H9 (cell line): ENCODE measurements at regions not wholly inside any gene's neighbourhood (a gene's known extent, or its start where the extent isn't known, plus 50 kb on each side); places are given as distances from the start of the nearest gene placed in this dataset.

Experiments
- DNase-seq: peaks from one replicate; pipeline ENCODE4 v3.0.0-alpha.2; 2017
- H2AFZ ChIP-seq: one replicate; pipeline ENCODE4 v1.6.1; 2013; ENCODE audit warnings: mild to moderate bottlenecking, low read length, control low read depth, moderate library complexity
- H2AK5ac ChIP-seq: 2 replicates; pipeline ENCODE4 v1.6.1; 2013; ENCODE audit warnings: low read length, control low read depth, mixed read lengths; ENCODE audit not compliant: insufficient read length
- H2BK120ac ChIP-seq: one replicate; pipeline ENCODE4 v1.6.1; 2013; ENCODE audit warnings: low read depth, mild to moderate bottlenecking, low read length, control low read depth, inconsistent platforms; ENCODE audit not compliant: poor library complexity, severe bottlenecking
- H2BK12ac ChIP-seq: 2 replicates; pipeline ENCODE4 v1.6.1; 2013; ENCODE audit warnings: low read length, control low read depth, mixed read lengths, low read depth; ENCODE audit not compliant: insufficient read length
- H2BK15ac ChIP-seq: 2 replicates; pipeline ENCODE4 v1.6.1; 2013; ENCODE audit warnings: low read depth, low read length, control low read depth
- H2BK20ac ChIP-seq: one replicate; pipeline ENCODE4 v1.6.1; 2013; ENCODE audit warnings: low read depth, mild to moderate bottlenecking, low read length, control low read depth, inconsistent platforms; ENCODE audit not compliant: poor library complexity, severe bottlenecking
- H2BK5ac ChIP-seq: 2 replicates; pipeline ENCODE4 v1.6.1; 2013; ENCODE audit warnings: low read length, control low read depth, mixed read lengths; ENCODE audit not compliant: insufficient read length
- H3K14ac ChIP-seq: 2 replicates; pipeline ENCODE4 v1.6.1; 2013; ENCODE audit warnings: low read length, control low read depth; ENCODE audit not compliant: insufficient read depth
- H3K18ac ChIP-seq: 2 replicates; pipeline ENCODE4 v1.6.1; 2013; ENCODE audit warnings: low read depth, mild to moderate bottlenecking, mixed read lengths, low read length, control low read depth; ENCODE audit not compliant: insufficient read length
- H3K23ac ChIP-seq: 2 replicates; pipeline ENCODE4 v1.6.1; 2013; ENCODE audit warnings: low read length, control low read depth, mixed read lengths, low read depth; ENCODE audit not compliant: insufficient read length
- H3K23me2 ChIP-seq: 2 replicates; pipeline ENCODE4 v1.6.1; 2013; ENCODE audit warnings: low read depth, mild to moderate bottlenecking, mixed read lengths, low read length, control low read depth; ENCODE audit not compliant: insufficient read length, poor library complexity, severe bottlenecking
- H3K27ac ChIP-seq: 2 replicates; pipeline ENCODE4 v1.5.1; 2013; ENCODE audit warnings: low read length, control low read depth, mixed read lengths, low read depth; ENCODE audit not compliant: insufficient read length
- H3K27me3 ChIP-seq: 2 replicates; pipeline ENCODE4 v1.6.1; 2013; ENCODE audit warnings: low read length, control low read depth, inconsistent platforms; ENCODE audit not compliant: insufficient read depth
- H3K4ac ChIP-seq: 2 replicates; pipeline ENCODE4 v1.6.1; 2013; ENCODE audit warnings: low read depth, mild to moderate bottlenecking, control low read depth, inconsistent platforms, low read length, moderate library complexity
- H3K4me1 ChIP-seq: 2 replicates; pipeline ENCODE4 v1.6.1; 2013; ENCODE audit warnings: low read length, control low read depth, inconsistent platforms; ENCODE audit not compliant: insufficient read depth
- H3K4me2 ChIP-seq: 2 replicates; pipeline ENCODE4 v1.6.1; 2013; ENCODE audit warnings: low read length, control low read depth, mixed read lengths; ENCODE audit not compliant: insufficient read length, insufficient read depth
- H3K56ac ChIP-seq: 2 replicates; pipeline ENCODE4 v1.6.1; 2013; ENCODE audit warnings: low read depth, mild to moderate bottlenecking, mixed read lengths, low read length, control low read depth; ENCODE audit not compliant: insufficient read length
- H3K79me1 ChIP-seq: 2 replicates; pipeline ENCODE4 v1.6.1; 2013; ENCODE audit warnings: low read depth, mild to moderate bottlenecking, moderate library complexity, low read length, control low read depth, inconsistent platforms; ENCODE audit not compliant: insufficient read depth, poor library complexity, severe bottlenecking
- H3K79me2 ChIP-seq: 2 replicates; pipeline ENCODE4 v1.6.1; 2013; ENCODE audit warnings: low read length, control low read depth, inconsistent platforms; ENCODE audit not compliant: insufficient read depth
- H3K9ac ChIP-seq: 2 replicates; pipeline ENCODE4 v1.6.1; 2013; ENCODE audit warnings: low read length, control low read depth, mixed read lengths; ENCODE audit not compliant: insufficient read length; ENCODE audit errors: extremely low read depth
- H3K9me3 ChIP-seq: one replicate; pipeline ENCODE4 v1.6.1; 2013; ENCODE audit warnings: low read depth, low read length, inconsistent platforms; ENCODE audit not compliant: control insufficient read depth
- H3T11ph ChIP-seq: one replicate; pipeline ENCODE4 v1.6.1; 2013; ENCODE audit warnings: mild to moderate bottlenecking, low read length, control low read depth, inconsistent platforms
- H4K20me1 ChIP-seq: one replicate; pipeline ENCODE4 v1.6.1; 2013; ENCODE audit not compliant: control insufficient read depth, insufficient read length, insufficient read depth
- H4K5ac ChIP-seq: 2 replicates; pipeline ENCODE4 v1.6.1; 2013; ENCODE audit warnings: low read depth, mild to moderate bottlenecking, mixed read lengths, low read length, control low read depth; ENCODE audit not compliant: insufficient read length
- H4K8ac ChIP-seq: replicated peaks from 2 replicates; pipeline ENCODE4 v1.6.1; 2013; ENCODE audit warnings: low read length, control low read depth, mixed read lengths, low read depth; ENCODE audit not compliant: insufficient read length
- H4K91ac ChIP-seq: 2 replicates; pipeline ENCODE4 v1.6.1; 2013; ENCODE audit warnings: low read depth, mild to moderate bottlenecking, moderate library complexity, mixed read lengths, low read length, control low read depth; ENCODE audit not compliant: insufficient read length
- H3K27ac Mint-ChIP-seq, 3 experiments: 2 replicates in 2 of 3; 3 replicates in 1 of 3; pipeline ENCODE4 v1.8.0; 2020 to 2021; ENCODE audit warnings: mixed read lengths in 3 of 3, mild to moderate bottlenecking in 1 of 3, moderate library complexity in 1 of 3
- H3K27me3 Mint-ChIP-seq: 2 replicates; pipeline ENCODE4 v1.8.0; 2021; ENCODE audit warnings: low read depth, mild to moderate bottlenecking, moderate library complexity, mixed read lengths
- H3K36me3 Mint-ChIP-seq, 3 experiments: 2 replicates in 2 of 3; 3 replicates in 1 of 3; pipeline ENCODE4 v1.8.0; 2020 to 2021; ENCODE audit warnings: low read depth in 3 of 3, mixed read lengths in 3 of 3; ENCODE audit not compliant: insufficient read depth in 1 of 3
- H3K4me1 Mint-ChIP-seq, 2 experiments: 2 replicates each; pipeline ENCODE4 v1.8.0; 2020; ENCODE audit warnings: mixed read lengths in 2 of 2
- H3K4me3 Mint-ChIP-seq, 2 experiments: 2 replicates in 1 of 2; 3 replicates in 1 of 2; pipeline ENCODE4 v1.8.0; 2020 to 2021; ENCODE audit warnings: mild to moderate bottlenecking in 2 of 2, mixed read lengths in 2 of 2, moderate library complexity in 1 of 2
- H3K9me3 Mint-ChIP-seq, 2 experiments: 2 replicates in 1 of 2; 3 replicates in 1 of 2; pipeline ENCODE4 v1.8.0; 2020; ENCODE audit warnings: mild to moderate bottlenecking in 2 of 2, mixed read lengths in 2 of 2, moderate library complexity in 1 of 2
- WGBS: extraction: QIAGEN DNeasy Blood & Tissue Kit; methylation state at CpG from one replicate; pipeline ENCODE4 v1.1.7; 2013; ENCODE audit warnings: missing lambda C conversion rate, low lambda C conversion rate, mixed read lengths; ENCODE audit not compliant: insufficient read length; ENCODE audit errors: extremely low coverage; 5-methylcytosine and 5-hydroxymethylcytosine counted together
- TF ChIP-seq, protein P1 (sequence below): fragments of 200-600 bp; sonication (generic); conservative IDR thresholded peaks from 3 replicates; pipeline ENCODE4 v1.8.0; 2021; ENCODE audit warnings: antibody characterized with exemption, mild to moderate bottlenecking

DNA sequence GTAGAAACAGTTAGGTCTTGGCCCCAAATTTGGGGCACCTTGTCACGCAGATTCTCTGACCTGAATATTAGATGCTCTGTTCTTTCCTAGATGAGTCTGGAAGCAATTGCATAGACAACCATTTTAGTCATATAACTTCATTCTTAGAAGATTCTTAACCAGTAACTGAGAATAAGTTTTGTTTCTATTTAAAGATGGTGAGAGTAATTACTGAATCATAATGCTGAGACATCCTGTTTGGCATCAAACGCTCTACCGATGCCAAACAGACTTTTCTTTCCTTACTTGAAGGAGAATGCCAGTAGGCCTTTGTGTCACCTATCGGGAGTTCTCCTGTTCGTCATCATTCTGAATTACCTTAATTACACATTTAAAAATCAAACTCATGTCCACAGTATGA lies 131.6 kb upstream of the ID4 start:
- H3K27ac ChIP-seq, result no peak overlapping the region
- no peaks in the 10 kb centered on the region for H3K27me3 ChIP-seq
- no peak overlapping the region for H3K27ac Mint-ChIP-seq
- TF ChIP-seq, protein P1, sequence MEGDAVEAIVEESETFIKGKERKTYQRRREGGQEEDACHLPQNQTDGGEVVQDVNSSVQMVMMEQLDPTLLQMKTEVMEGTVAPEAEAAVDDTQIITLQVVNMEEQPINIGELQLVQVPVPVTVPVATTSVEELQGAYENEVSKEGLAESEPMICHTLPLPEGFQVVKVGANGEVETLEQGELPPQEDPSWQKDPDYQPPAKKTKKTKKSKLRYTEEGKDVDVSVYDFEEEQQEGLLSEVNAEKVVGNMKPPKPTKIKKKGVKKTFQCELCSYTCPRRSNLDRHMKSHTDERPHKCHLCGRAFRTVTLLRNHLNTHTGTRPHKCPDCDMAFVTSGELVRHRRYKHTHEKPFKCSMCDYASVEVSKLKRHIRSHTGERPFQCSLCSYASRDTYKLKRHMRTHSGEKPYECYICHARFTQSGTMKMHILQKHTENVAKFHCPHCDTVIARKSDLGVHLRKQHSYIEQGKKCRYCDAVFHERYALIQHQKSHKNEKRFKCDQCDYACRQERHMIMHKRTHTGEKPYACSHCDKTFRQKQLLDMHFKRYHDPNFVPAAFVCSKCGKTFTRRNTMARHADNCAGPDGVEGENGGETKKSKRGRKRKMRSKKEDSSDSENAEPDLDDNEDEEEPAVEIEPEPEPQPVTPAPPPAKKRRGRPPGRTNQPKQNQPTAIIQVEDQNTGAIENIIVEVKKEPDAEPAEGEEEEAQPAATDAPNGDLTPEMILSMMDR, result no peak
- H3K4me3 Mint-ChIP-seq, result no peak overlapping the region
- no peak overlapping the region for H3K9ac ChIP-seq
- H4K20me1 ChIP-seq, result no peaks in the 10 kb centered on the region
- no peak overlapping the region for H2BK5ac ChIP-seq
- no peaks in the 10 kb centered on the region; a peak in 1 of 7 replicates for H3K36me3 Mint-ChIP-seq
- no peaks in the 10 kb centered on the region for H3K9me3 ChIP-seq
- H2BK12ac ChIP-seq, result no peak overlapping the region
- no peak overlapping the region for H2BK120ac ChIP-seq
- no peak overlapping the region for H2BK15ac ChIP-seq
- DNase-seq, result no peak
- no peak overlapping the region for H3K23ac ChIP-seq
- no peak overlapping the region for H3K4ac ChIP-seq
- no peak overlapping the region for H3K18ac ChIP-seq
- no peak overlapping the region for H4K8ac ChIP-seq
- H3K56ac ChIP-seq, result no peak overlapping the region
- no peak overlapping the region for H3K14ac ChIP-seq
- no peak overlapping the region for H3T11ph ChIP-seq
- peaks cover 0 to 2% of the 10 kb centered on the region in 2 experiments; a peak in 2 of 5 replicates for H3K9me3 Mint-ChIP-seq
- no peak overlapping the region for H2BK20ac ChIP-seq
- H3K79me1 ChIP-seq, result no peaks in the 10 kb centered on the region
- no peaks in the 10 kb centered on the region for H3K79me2 ChIP-seq
- no peak overlapping the region for H2AFZ ChIP-seq
- no peak overlapping the region for H4K5ac ChIP-seq
- no peak overlapping the region for H4K91ac ChIP-seq
- no peaks in the 10 kb centered on the region for H3K27me3 Mint-ChIP-seq
- H3K4me2 ChIP-seq, result no peak overlapping the region
- no peaks in the 10 kb centered on the region for H3K23me2 ChIP-seq
- no peaks in the 10 kb centered on the region for H3K4me1 Mint-ChIP-seq
- H2AK5ac ChIP-seq, result no peak overlapping the region
- no CpG with 5 or more reads among the region's 5 CpGs for WGBS
- no peaks in the 10 kb centered on the region for H3K4me1 ChIP-seq
